NCI-H1092 (cell line): ENCODE measurements at regions not wholly inside any gene's neighbourhood (a gene's known extent, or its start where the extent isn't known, plus 50 kb on each side); places are given as distances from the start of the nearest gene placed in this dataset.

Experiments used
- DNase-seq: peaks from one replicate; lab custom pipeline; 2025; lab: John Stamatoyannopoulos, UW

- DNase-seq: no peak
Measured at GRCh38 chr4:189278597-189279165, 662.0 kb upstream of the FRG1 start.

GRCh38 chr4:189279188-189279587 lies 661.5 kb upstream of the FRG1 start:
- DNase-seq: no peak

GRCh38 chr4:189285377-189285776 lies 655.3 kb upstream of the FRG1 start:
- DNase-seq: no peak

GRCh38 chr4:189291939-189292338 lies 648.7 kb upstream of the FRG1 start:
- no peak for DNase-seq

- DNase-seq: no peak
Measured at GRCh38 chr4:189293459-189293858, 647.2 kb upstream of the FRG1 start.

GRCh38 chr4:189294574-189294973 lies 646.1 kb upstream of the FRG1 start:
- no peak for DNase-seq

- DNase-seq: no peak
Measured at GRCh38 chr4:189299706-189300105, 641.0 kb upstream of the FRG1 start.

- DNase-seq: no peak
Measured at GRCh38 chr4:189301692-189302091, 639.0 kb upstream of the FRG1 start.

- no peak for DNase-seq
Measured at GRCh38 chr4:189302719-189303118, 638.0 kb upstream of the FRG1 start.

GRCh38 chr4:189304167-189304566 lies 636.5 kb upstream of the FRG1 start:
- no peak for DNase-seq

- no peak for DNase-seq
Measured at GRCh38 chr4:189304809-189305208, 635.9 kb upstream of the FRG1 start.

- DNase-seq: peak; percentile 23
Measured at GRCh38 chr4:189305500-189305899, 635.2 kb upstream of the FRG1 start.

GRCh38 chr4:189311251-189311650 lies 629.4 kb upstream of the FRG1 start:
- no peak for DNase-seq

GRCh38 chr4:189313064-189313463 lies 627.6 kb upstream of the FRG1 start:
- DNase-seq: no peak

GRCh38 chr4:189313861-189314513 lies 626.7 kb upstream of the FRG1 start:
- no peak for DNase-seq

- no peak for DNase-seq
Measured at GRCh38 chr4:189322426-189322825, 618.2 kb upstream of the FRG1 start.

- no peak for DNase-seq
Measured at GRCh38 chr4:189341881-189342280, 598.8 kb upstream of the FRG1 start.

GRCh38 chr4:189355590-189355989 lies 585.1 kb upstream of the FRG1 start:
- DNase-seq: no peak

- no peak for DNase-seq
Measured at GRCh38 chr4:189362364-189362763, 578.3 kb upstream of the FRG1 start.

GRCh38 chr4:189364032-189364449 lies 576.6 kb upstream of the FRG1 start:
- DNase-seq: no peak

- DNase-seq: no peak
Measured at GRCh38 chr4:189365451-189365850, 575.2 kb upstream of the FRG1 start.

- DNase-seq: no peak
Measured at GRCh38 chr4:189367832-189368231, 572.8 kb upstream of the FRG1 start.

GRCh38 chr4:189374176-189374575 lies 566.5 kb upstream of the FRG1 start:
- DNase-seq: no peak

GRCh38 chr4:189376901-189377300 lies 563.8 kb upstream of the FRG1 start:
- DNase-seq: no peak
